ENCODE measurements at regions not wholly inside any gene's neighbourhood (a gene's known extent, or its start where the extent isn't known, plus 50 kb on each side); places are given as distances from the start of the nearest gene placed in this dataset.

GRCh38 chr5:158289967-158290366 is 431.0 kb upstream of the CLINT1 start:
- DNase-seq: no peak

GRCh38 chr5:158288272-158288657 is 429.3 kb upstream of the CLINT1 start:
- DNase-seq: no peak

- no peak for DNase-seq
Measured at GRCh38 chr5:158287643-158288271, 428.8 kb upstream of the CLINT1 start.

GRCh38 chr5:158286827-158287226 is 427.9 kb upstream of the CLINT1 start:
- DNase-seq: no peak

GRCh38 chr5:158285698-158286097 is 426.8 kb upstream of the CLINT1 start:
- DNase-seq: no peak

- DNase-seq: no peak
Measured at GRCh38 chr5:158284242-158284641, 425.3 kb upstream of the CLINT1 start.

- DNase-seq: no peak
Measured at GRCh38 chr5:158283397-158283796, 424.5 kb upstream of the CLINT1 start.

- no peak for DNase-seq
Measured at GRCh38 chr5:158278216-158278925, 419.4 kb upstream of the CLINT1 start.

GRCh38 chr5:158277276-158277675 is 418.3 kb upstream of the CLINT1 start:
- peak; percentile 45 for DNase-seq

GRCh38 chr5:158276692-158277091 is 417.7 kb upstream of the CLINT1 start:
- no peak for DNase-seq

- DNase-seq: peak; percentile 56
Measured at GRCh38 chr5:158275511-158275910, 416.6 kb upstream of the CLINT1 start.

GRCh38 chr5:158273035-158273434 is 414.1 kb upstream of the CLINT1 start:
- DNase-seq: no peak

- no peak for DNase-seq
Measured at GRCh38 chr5:158272409-158272808, 413.5 kb upstream of the CLINT1 start.

GRCh38 chr5:158270996-158271554 is 412.1 kb upstream of the CLINT1 start:
- DNase-seq: no peak

GRCh38 chr5:158268286-158268685 is 409.3 kb upstream of the CLINT1 start:
- DNase-seq: no peak

GRCh38 chr5:158267228-158267627 is 408.3 kb upstream of the CLINT1 start:
- no peak for DNase-seq

GRCh38 chr5:158265931-158266700 is 407.2 kb upstream of the CLINT1 start:
- DNase-seq: no peak

- DNase-seq: no peak
Measured at GRCh38 chr5:158265346-158265745, 406.4 kb upstream of the CLINT1 start.

- DNase-seq: peak; percentile 65
Measured at GRCh38 chr5:158264264-158264663, 405.3 kb upstream of the CLINT1 start.

GRCh38 chr5:158261674-158262367 is 402.9 kb upstream of the CLINT1 start:
- DNase-seq: peak; percentile 16

- DNase-seq: no peak
Measured at GRCh38 chr5:158256096-158256495, 397.2 kb upstream of the CLINT1 start.

GRCh38 chr5:158255609-158256008 is 396.7 kb upstream of the CLINT1 start:
- no peak for DNase-seq

GRCh38 chr5:158246661-158247060 is 387.7 kb upstream of the CLINT1 start:
- peak; percentile 78 for DNase-seq

Data from NCI-H2171 treated with DMSO at 0.1 percent for 48 hours (cell line).